HUES6 (cell line): ENCODE measurements at regions not wholly inside any gene's neighbourhood (a gene's known extent, or its start where the extent isn't known, plus 50 kb on each side); places are given as distances from the start of the nearest gene placed in this dataset.
"Not testable (repeated sequence)": the region's sequence is repeated elsewhere in the genome, so short reads cannot be mapped to it uniquely, and the experiment has no call there.

Source experiments
- H3K27ac ChIP-seq: 2 replicates; pipeline ENCODE4 v1.7.0; 2013; ENCODE audit warnings: low read depth, mild to moderate bottlenecking, low read length, inconsistent platforms
- H3K27me3 ChIP-seq: 2 replicates; pipeline ENCODE4 v1.6.1; 2013; ENCODE audit warnings: low read length; ENCODE audit not compliant: control insufficient read depth, insufficient read depth
- H3K36me3 ChIP-seq: 2 replicates; pipeline ENCODE4 v1.6.1; 2013; ENCODE audit warnings: low read length; ENCODE audit not compliant: control insufficient read depth, insufficient read depth
- H3K4me1 ChIP-seq: 2 replicates; pipeline ENCODE4 v1.6.1; 2013; ENCODE audit warnings: low read length; ENCODE audit not compliant: control insufficient read depth, insufficient read depth
- H3K4me3 ChIP-seq: 2 replicates; pipeline ENCODE4 v1.5.1; 2013; ENCODE audit warnings: low read depth, low read length
- H3K9ac ChIP-seq: one replicate; pipeline ENCODE4 v1.6.1; 2013; ENCODE audit warnings: mild to moderate bottlenecking, low read length
- H3K9me3 ChIP-seq: 2 replicates; pipeline ENCODE4 v1.6.1; 2013; ENCODE audit warnings: low read depth, low read length; ENCODE audit not compliant: control insufficient read depth, insufficient read depth

DNA sequence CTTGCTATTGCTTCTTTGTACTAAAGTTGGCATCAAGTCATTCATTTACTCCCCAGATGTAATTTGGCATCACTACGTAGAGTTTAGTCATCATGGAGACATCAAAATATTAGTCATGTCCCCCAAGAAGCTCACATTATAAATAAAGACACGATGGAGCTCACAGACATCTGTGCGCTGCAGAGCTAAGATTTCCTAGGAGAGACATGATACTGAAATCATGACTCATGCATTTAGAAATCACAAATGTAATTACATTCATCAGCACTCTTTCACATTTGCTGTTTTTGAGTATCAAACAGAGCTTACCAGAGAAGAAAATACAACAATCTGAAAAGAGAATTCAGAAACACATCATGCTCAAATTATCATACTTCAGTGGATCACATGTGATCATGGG is 169.8 kb downstream of the LRIG3 start:
- Histone ChIP-seq H3K9ac (no peak overlapping the region), H3K27me3 (no peaks in the 10 kb centered on the region), H3K4me1 (peaks cover 6% of the 10 kb centered on the region), H3K36me3 (no peaks in the 10 kb centered on the region), H3K9me3 (no peaks in the 10 kb centered on the region), H3K27ac (no peak overlapping the region), H3K4me3 (no peak overlapping the region)

DNA sequence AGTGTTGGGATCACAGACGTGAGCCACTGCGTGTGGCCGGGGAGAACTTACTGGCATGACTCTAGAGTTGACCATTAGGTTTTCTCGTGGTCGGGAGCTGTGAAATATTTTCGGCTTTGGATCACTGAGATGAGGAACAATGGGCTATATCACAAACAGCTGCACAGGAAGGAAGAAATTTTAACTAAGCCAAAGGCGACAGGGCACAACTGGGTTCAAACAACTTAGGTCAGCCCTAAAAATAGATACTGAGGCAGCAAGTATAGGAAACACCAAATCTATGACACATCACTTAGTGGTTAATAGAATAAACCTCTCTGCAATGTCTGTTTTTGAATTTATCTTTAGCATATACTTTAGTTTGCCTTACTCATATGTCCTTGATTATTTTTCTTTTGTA is 162.9 kb downstream of the LRIG3 start:
- no peaks in the 10 kb centered on the region for H3K4me1 ChIP-seq
- no peaks in the 10 kb centered on the region for H3K9me3 ChIP-seq
- H3K27ac ChIP-seq = no peak overlapping the region
- H3K4me3 ChIP-seq = no peak overlapping the region
- no peaks in the 10 kb centered on the region for H3K36me3 ChIP-seq
- no peaks in the 10 kb centered on the region for H3K27me3 ChIP-seq
- no peak overlapping the region for H3K9ac ChIP-seq

DNA sequence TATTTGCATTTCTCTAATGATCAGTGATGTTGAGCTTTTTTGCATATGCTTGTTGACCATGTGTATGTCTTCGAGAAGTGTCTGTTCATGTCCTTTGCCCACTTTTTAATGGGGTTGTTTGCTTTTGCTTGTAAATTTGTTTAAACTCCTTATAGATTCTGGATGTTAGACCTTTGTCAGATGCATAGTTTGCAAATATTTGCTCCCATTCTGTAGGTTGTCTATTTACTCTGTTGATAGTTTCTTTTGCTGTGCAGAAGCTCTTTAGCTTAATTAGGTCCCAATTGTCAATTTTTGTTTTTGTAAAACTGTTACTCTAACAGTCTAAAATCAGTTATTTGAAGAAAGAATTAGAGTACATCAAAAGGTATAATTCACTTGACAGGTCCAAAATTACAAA is 160.6 kb downstream of the LRIG3 start:
- H3K9ac ChIP-seq, H3K27ac ChIP-seq, H3K36me3 ChIP-seq, H3K4me1 ChIP-seq, H3K9me3 ChIP-seq, H3K4me3 ChIP-seq, H3K27me3 ChIP-seq: not testable (repeated sequence)

- no peak overlapping the region for H3K27ac ChIP-seq
- no peaks in the 10 kb centered on the region for H3K36me3 ChIP-seq
- no peak overlapping the region for H3K4me3 ChIP-seq
- H3K4me1 ChIP-seq = no peaks in the 10 kb centered on the region
- no peaks in the 10 kb centered on the region for H3K9me3 ChIP-seq
- H3K9ac ChIP-seq = no peak overlapping the region
- no peaks in the 10 kb centered on the region for H3K27me3 ChIP-seq
These were observed 159.0 kb downstream of the LRIG3 start for GRCh38 chr12:58761308-58761707.

DNA sequence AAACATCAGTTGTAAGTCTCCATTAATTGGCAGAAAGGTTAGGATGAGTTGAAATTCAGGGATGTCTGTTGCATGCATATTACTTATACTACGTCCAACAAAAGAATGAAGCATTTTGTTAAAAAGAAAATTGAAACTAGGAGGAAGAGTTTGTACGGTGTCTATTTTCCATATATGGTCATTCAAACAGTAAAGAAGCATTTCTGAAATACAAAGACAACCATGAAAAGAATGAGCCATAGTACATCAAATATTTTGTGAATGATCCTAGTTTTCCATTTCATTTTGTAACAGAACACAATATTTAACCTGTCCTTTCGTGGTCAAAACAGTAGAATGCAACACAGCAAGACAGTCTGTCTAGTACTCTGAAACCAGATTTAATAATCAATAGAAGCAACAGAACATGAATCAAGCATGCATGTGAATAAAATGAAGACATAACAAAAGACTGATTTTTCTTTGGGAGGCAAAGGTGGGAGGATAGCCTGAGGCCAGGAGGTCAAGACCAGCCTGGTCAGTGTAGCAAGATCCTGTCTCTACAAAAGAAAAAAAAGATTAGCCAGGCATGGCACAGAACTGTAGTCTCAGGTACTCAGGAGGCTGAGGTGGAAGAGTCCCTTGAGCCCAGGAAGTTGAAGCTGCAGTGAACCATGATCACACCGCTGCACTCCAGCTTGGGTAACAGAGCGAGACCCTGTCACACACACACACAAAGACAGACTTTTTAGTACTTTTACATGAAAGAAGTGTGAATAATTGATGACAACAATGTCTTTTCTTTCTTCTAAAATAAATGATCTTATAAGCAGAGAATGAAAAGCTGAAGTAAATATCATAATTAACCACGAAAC is 156.0 kb downstream of the LRIG3 start:
- Histone ChIP-seq H3K27me3 (no peaks in the 10 kb centered on the region), H3K9me3 (no peaks in the 10 kb centered on the region), H3K4me1 (no peaks in the 10 kb centered on the region), H3K9ac (no peak overlapping the region), H3K4me3 (no peak overlapping the region), H3K27ac (no peak overlapping the region), H3K36me3 (no peaks in the 10 kb centered on the region)

- no peak overlapping the region for H3K9ac ChIP-seq
- no peaks in the 10 kb centered on the region for H3K9me3 ChIP-seq
- H3K4me1 ChIP-seq = no peaks in the 10 kb centered on the region
- H3K4me3 ChIP-seq = no peak overlapping the region
- no peaks in the 10 kb centered on the region for H3K27me3 ChIP-seq
- no peak overlapping the region for H3K27ac ChIP-seq
- no peaks in the 10 kb centered on the region for H3K36me3 ChIP-seq
These were observed 155.2 kb downstream of the LRIG3 start for GRCh38 chr12:58765076-58765475.

DNA sequence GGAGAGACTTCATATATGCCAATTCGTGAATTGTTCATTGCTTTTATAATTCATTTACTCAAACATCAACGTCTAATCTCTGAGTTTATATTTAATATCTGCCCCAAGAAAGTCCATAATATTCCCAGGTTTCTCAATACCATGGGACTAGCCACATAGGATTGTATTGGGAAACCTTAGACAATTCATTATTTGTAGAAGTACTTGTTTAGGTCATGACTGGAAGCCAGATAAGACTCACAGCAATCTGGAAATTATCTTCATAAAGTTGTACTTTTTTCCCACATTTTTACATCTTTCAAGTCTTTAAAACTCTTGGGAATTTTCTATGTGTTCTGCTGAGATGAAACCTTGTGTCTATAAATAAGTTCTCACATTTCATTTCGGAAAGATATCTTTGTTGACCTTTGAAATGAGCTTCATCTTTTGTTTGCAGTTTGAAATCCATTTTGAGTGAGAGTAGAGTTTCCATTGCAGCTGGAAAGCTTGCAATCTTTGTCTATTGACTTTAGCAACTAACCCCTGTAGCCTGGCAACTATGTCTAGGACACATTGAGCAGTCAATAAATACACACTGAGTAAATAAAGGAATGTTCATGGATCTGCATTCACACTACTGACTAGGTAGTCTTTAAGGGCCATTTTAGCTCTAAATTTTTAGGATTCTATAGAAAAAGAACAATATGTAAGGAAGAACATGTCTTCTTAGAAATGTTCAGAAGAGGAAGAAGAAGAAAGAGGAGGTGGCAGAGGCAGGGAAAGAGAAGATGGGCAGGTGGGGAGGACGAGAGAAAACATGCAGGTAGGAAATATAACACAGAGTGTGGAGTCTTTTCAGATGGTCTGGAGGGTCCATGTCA is 154.4 kb downstream of the LRIG3 start:
- H3K9me3 ChIP-seq = no peaks in the 10 kb centered on the region
- no peak overlapping the region for H3K9ac ChIP-seq
- H3K4me1 ChIP-seq = no peaks in the 10 kb centered on the region

DNA sequence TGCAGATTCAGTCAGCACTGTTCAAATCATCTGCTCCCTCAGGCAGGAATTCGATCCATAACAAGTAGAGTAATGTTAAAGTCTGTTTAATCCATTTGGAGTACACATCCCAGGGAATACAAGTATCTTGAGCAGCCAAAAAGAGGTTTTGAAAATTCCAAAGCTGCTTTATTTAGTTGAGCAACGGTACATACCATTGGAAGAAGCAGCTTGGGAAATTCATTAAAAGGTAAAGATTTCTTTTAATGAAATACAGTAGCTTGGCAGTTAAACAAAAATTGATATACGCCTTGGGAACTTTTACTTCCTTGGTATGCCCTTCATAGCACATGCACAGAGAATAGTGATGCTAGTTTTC is 153.8 kb downstream of the LRIG3 start:
- no peaks in the 10 kb centered on the region for H3K4me1 ChIP-seq
- H3K27ac ChIP-seq = no peak overlapping the region
- no peaks in the 10 kb centered on the region for H3K27me3 ChIP-seq
- H3K9ac ChIP-seq = no peak overlapping the region
- H3K4me3 ChIP-seq = no peak overlapping the region
- H3K9me3 ChIP-seq = no peaks in the 10 kb centered on the region
- no peaks in the 10 kb centered on the region for H3K36me3 ChIP-seq

More for the DNA sequence above, 154.4 kb downstream of the LRIG3 start:
- Histone ChIP-seq H3K4me3 (no peak overlapping the region), H3K36me3 (no peaks in the 10 kb centered on the region), H3K27me3 (no peaks in the 10 kb centered on the region), H3K27ac (no peak overlapping the region)

- H3K27ac ChIP-seq = no peak overlapping the region
These were observed 152.8 kb downstream of the LRIG3 start for GRCh38 chr12:58767496-58767895.

GRCh38 chr12:58773986-58774385 is 146.3 kb downstream of the LRIG3 start:
- Histone ChIP-seq H3K27me3 (no peaks in the 10 kb centered on the region), H3K9ac (no peak overlapping the region), H3K27ac (no peak overlapping the region)

More at GRCh38 chr12:58767496-58767895, 152.8 kb downstream of the LRIG3 start:
- Histone ChIP-seq H3K4me1 (no peaks in the 10 kb centered on the region), H3K27me3 (no peaks in the 10 kb centered on the region), H3K9ac (no peak overlapping the region), H3K36me3 (no peaks in the 10 kb centered on the region), H3K4me3 (no peak overlapping the region), H3K9me3 (no peaks in the 10 kb centered on the region)

DNA sequence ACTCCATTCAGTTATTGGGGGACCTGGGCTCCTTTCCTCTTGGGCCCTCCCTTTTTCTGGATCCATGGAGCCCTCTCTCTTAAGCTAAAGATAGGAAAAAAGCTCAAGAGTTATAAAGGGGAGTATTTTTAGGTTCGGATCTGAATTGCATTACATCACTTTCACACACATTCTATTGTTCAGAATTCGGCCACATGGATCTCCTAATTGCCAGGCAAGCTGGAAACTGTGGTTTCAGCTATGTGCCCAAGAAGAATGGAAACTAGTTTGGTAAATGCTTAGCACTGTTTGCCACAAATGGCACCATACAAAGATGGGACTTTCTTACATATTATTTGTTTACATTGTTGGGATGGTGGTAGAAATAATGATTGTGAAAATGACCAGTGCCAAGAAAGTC is 145.6 kb downstream of the LRIG3 start:
- Histone ChIP-seq H3K9me3 (no peaks in the 10 kb centered on the region), H3K4me1 (no peaks in the 10 kb centered on the region), H3K36me3 (no peaks in the 10 kb centered on the region)

More at GRCh38 chr12:58773986-58774385, 146.3 kb downstream of the LRIG3 start:
- no peak overlapping the region for H3K4me3 ChIP-seq
- no peaks in the 10 kb centered on the region for H3K4me1 ChIP-seq
- H3K9me3 ChIP-seq = no peaks in the 10 kb centered on the region
- H3K36me3 ChIP-seq = no peaks in the 10 kb centered on the region

More for the DNA sequence above, 145.6 kb downstream of the LRIG3 start:
- Histone ChIP-seq H3K4me3 (no peak overlapping the region), H3K27me3 (no peaks in the 10 kb centered on the region), H3K9ac (no peak overlapping the region), H3K27ac (no peak overlapping the region)
